NCI-H1694 (cell line): ENCODE measurements at regions not wholly inside any gene's neighbourhood (a gene's known extent, or its start where the extent isn't known, plus 50 kb on each side); places are given as distances from the start of the nearest gene placed in this dataset.
"Not testable (repeated sequence)": the region's sequence is repeated elsewhere in the genome, so short reads cannot be mapped to it uniquely, and the experiment has no call there.

ENCODE experiments used
- DNase-seq: peaks from one replicate; lab custom pipeline; 2025; lab: John Stamatoyannopoulos, UW

DNA sequence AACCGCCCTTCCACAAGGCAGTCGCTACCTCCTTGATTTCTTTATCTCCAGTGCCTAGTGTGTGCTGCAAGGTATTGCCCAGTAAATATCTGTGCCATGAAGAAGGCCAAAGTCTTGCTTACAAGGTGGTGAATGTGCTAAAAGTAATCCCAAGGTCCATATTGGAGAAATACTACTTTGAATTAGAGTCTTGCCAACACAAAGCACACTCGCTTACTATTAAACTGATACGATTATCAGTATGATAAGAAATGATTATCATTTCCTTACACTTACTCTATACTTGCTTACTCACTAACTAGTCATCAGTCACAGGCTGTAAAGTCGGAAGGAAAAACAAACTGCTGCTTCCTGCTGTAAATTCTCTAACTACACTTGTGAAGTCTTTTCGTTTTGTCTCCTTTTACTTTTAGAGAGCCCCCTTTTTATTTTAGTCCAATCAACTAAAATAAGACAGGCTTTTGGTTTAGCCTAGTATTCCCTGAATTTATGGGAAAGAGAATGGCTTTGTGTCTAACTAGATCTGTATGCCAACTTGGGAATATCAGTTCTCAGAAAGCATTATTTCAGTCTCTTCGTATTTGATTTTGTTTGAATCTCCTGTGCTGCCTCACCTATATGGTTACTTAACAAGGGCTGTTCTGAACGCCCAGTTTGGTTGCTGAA, 107.1 kb upstream of the TSC22D2 start:
- DNase-seq, result no peak

DNA sequence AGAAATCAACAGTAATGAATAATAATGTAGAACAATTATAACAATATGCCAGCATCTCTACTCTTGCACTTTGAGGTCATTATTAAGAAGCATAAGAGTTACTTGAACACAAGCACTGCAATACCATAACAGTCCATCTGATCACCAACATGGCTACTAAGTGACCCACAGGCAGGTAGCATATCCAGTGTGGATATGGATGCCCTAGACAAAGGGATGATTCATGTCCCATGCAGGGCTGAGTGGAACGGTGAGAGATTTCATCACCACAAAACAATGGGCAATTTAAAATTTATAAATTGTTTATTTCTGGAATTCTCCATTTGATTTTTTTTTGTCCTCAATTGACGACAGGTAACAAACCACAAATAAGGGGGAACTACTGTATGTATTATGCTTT, 107.7 kb upstream of the TSC22D2 start:
- no peak for DNase-seq

DNA sequence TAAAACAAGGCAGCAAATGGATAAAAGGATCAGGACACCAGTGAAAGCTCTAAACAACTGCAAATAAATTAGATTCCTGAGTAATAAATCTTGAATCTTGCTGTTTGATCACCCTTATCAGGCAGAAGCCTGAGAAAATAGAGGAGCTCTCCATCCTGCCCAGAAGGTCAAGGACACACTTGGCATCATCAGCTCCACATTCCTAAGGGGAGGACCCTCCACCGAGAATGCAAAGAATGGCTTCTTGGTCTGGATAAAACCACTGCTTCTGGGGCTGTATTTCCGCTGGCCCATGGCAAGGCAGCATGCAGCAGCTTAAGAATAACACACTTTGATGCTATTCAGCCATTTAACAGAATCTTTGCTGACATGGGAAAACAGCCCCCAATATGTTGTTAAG, 108.9 kb upstream of the TSC22D2 start:
- DNase-seq, result no peak

DNA sequence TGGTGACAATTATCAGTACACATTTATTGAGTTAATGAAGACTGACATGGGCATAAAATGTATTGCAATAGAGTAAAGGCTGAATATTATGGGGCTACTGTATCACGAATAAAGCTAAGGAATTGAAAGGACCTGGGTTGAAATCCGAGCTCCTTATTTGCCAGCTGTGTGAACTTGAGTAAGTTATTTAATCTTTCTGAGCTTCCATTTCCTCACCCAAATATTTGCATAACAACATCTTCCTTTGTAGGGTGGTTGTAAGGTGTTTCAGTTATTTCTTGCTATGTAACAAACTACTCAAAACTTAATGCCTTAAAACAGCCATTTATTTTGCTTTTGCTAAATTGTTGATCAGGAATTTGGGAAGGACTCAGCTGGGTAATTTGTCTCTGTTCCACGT, 111.1 kb upstream of the TSC22D2 start:
- no peak for DNase-seq

DNA sequence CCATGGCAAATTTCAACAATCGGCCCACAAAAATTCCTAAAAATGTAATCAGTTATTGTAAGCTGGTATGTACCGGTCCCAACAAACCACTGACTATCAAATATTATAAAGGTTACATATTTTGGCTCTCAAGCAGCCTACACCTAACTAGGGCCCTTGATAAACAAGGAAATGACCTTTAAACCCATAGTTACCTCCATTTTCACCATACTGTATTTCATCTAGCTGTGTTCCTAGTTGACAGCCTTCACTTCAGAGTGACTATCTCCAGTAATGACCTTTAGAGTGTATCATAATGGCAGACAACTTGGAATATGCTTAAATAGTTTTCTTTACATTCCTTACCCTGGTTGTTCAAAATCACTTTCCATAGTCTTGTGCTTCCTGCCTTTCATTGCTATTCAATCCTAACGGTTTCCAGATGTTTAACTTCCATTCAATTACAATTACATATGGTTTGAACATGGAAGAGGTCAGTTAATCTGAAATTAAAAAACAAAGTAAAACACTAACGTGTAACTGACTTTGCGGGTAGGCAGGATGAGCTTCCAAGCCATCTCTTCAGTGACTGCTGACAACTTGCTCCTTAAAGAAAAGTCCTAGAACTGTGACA, 111.9 kb upstream of the TSC22D2 start:
- no peak for DNase-seq

DNA sequence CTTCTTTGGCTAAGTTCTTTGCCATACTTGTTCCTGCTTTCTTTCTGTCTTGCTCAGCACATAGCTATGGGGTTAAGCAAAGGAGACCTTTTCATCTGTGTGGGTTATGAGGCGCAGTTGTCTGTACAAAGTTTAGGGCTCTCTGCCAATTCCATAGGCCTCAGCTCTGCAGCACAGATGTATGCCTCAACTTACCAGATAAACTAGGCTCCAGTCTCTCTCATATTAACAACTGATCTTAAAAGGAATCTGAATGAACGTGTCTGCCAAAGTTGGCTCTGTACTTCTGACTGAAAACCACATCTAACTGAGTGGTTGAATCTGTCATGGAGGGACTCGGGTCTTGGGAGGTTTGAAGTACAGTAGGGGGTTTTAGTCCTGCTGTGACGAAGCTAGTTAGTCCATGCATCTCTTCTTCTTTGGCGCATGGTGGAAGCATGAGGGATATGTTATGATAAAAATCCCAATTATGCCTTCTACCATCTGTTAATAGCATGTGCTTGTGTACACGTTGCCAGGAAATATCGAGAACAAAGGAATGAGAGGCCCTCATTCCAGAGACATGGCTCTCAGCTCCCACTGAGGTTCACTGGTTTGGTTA, 114.6 kb upstream of the TSC22D2 start:
- peak; percentile 72 for DNase-seq

DNA sequence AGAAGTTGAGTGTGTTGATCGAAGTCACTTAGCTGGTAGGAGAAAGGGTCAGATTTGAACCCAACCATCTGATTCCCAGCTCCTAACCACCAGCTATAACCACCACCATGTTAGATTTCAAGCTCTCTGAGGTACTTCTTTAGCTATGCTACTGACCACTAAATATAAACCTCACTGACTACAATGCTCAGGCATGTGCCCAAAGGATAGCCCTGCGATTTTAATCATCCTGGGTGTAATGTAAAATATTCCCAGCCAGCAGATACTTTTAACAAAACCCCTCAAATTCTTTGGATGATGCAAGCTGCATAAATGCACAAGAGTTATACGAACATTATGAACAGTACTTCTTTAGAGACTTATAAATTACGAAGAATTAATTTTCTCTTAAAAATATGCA, 115.2 kb upstream of the TSC22D2 start:
- DNase-seq, result no peak

DNA sequence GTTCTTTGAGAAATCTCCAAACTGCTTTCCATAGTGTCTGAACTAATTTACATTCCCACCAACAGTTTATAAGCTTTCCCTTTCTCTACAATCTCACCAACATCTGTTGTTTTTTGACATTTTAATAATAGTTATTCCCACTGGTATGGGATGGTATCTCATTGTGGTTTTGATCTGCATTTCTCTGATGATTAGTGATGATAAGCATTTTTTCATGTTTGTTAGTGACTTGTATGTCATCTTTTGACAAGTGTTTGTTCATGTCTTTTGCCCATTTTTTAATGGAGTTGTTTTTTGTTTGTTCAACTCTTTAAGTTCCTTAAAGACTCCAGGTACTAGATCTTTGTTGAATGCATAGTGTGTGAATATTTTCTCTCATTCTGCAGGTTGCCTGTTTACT, 116.6 kb upstream of the TSC22D2 start:
- no peak for DNase-seq

DNA sequence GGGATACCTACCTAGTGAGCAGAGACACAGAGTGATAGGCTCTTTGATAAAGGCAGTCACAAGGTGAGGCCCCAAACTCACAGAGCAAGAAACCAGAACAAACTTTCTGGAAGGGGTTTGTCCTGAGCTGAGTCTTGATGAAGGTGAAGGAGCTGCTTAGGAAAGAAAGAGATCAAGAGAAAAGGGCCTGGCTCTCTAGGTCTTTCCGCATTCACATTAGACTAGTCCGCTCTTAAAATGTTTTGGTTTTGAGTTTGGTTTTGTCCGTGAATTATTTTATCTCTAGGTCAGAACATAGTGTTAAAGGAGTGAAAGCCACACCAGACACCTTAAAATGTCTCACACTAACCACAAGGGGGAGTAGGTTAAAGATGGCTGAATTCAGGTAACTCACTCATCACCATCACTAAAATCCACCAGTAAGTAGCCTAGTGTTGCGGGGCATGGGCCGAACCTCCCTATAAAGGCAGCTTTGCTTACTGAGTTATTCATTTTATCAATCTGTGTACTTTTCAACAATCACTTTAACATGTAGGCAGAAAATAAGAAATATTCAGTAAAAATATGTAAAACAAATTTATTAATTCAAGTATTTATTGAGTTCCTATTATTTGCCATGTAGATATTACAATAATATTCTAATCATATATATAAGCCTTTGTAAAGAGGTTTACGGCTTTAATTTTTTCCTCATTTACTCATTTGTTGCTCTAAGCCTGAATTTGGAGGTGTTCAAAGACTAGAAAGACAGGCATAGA, 121.5 kb upstream of the TSC22D2 start:
- DNase-seq, result peak; percentile 9

DNA sequence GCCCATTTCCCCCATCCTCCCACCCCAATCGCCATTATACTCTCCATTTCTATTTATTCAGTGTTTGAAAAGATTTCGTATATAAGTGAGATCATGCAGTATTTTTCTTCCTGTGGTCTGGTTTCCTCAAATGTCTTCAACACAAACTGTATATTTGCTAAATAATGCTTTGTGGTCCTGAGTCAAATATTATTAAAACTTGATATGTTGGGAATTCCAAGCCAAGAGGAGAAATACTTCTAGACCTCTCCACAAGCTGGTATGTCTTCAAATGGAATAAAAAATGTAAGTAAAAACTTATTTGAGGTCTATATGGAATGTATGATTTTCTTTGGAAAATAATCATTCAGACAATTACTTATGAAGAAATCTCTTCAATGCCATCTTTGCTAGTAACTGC, 122.5 kb upstream of the TSC22D2 start:
- DNase-seq, result no peak

DNA sequence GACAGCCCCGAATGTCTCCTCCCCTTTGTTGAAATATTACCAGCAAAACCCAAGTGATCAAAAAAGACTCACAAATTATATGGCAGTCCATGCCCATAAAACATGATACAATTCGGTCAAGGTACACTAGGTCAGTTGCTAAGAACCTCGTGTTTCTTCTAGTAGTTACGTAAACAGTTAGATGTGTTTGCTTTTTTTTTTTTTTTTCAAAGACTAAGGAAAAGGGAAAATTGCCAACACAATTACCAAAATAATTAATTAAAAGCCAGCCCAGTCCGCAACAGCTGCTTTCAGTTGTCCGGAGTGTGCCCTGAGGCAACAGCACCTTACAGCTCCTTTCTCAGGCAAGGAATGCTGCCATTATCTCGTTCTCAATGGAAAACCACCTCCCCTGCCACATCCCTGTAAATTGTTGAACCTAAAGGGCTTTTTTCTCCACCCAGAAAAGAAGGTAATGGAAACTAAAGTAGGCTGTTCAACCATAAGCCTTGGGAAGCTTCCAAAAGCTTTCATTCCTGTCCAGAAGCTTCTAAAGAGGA, 129.2 kb upstream of the TSC22D2 start:
- no peak for DNase-seq

DNA sequence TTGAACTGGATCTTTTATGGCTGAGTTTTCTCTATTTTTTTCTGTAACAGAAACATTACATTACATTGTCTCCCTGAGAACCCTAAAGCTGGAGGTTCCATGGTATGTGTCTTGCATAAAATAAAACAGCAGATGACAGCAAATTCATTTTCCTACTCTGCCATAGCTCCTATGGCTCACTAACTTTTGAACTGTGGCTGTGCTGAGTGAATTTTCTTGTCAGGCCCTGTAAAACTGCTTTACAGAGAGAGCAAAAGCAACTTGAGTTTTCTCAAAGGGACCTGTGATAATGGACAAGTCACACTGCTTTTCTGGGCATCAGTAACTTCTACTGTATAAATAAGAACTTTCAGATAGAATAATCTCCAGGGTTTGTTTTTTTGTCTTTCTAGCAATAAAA, 129.9 kb upstream of the TSC22D2 start:
- no peak for DNase-seq

DNA sequence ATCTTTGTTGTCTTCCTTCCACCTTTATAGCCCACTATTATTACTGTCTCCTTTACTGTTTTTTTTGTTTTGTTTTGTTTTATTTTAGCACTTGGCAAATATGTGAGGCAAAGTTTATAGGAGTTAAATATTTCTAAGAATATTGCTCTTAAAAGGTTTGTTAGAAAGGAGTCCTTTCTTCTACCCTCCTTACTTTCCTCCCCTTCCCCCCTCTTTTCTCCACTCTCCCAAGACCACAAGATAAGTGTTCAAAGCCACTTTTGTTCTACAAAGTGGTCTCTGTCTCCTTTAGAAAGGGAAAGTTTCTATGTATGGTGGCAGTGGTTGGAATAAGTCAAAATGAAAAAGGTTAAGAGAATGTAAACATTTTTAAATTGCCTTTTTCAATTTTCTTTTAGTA, 130.7 kb upstream of the TSC22D2 start:
- no peak for DNase-seq

DNA sequence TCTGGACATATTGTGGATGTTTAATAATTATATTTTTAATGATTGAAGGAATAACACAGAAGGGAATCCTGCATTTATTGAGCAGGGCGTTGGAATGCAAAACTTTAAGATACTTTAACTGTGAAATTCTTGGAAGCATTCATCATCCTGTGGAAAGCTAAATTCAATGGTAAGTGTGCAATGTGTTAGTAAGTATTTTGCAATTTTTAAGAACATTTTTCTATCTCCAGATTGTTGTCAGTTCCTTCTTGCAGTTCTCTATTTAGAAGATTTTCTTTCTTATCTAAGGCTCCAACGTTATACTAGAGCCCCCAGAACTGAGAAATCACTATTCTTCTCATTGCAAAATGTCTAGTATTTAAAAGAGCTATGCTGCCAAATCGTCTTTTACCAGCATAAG, 132.2 kb upstream of the TSC22D2 start:
- DNase-seq, result no peak

DNA sequence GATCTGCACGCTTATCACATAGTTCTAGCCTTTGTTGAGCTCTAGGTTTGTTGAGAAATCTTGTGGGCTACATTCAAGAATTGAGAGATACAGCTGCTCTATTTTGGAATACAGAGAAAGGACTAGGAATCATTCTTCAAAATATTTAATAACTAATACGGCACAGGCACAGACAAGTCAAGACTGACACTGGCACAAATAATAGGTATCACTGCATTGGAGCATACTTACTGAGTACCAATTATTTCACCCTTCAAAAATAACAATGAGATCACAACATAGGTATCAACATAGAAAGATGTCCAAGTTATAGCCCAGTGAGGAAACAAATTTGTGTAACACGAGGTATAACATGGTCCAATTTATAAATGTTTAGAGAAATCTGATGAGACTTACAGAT, 133.7 kb upstream of the TSC22D2 start:
- DNase-seq, result no peak

DNA sequence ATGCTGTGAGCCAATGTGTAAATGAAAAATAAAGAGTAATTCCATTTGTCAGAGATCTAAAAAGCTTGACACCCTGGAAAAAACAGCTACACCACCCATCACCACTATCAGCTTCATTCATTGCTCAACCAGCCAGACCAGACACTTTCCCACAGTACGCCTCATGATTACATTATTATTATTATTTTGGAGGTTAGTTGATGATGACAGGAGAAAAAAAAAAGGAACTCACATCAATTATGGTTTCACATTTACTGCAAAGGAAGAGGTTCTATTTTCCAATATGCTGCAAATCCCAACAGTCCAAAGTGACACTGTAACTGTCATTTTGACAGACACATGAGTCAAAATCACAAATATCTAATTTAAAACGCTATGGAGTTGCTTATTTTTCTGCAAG, 134.7 kb upstream of the TSC22D2 start:
- no peak for DNase-seq

DNA sequence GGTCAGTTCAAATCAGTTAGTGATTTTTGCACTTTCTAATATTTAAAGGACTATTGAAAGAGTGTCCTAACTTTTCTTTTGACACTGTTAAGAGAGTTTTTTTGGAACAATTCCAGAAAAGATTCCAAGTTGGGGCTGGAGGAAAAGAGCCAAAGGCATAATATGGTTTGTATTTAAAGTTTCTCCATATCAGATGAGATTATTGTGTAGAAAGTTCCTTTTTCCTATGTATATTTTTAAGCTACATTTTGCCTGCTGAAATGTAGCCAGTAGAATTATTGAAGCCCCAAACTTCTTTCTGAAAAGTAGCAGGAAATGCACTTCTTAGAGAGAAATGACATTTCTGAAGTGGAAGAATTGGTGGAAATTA, 136.5 kb upstream of the TSC22D2 start:
- no peak for DNase-seq

DNA sequence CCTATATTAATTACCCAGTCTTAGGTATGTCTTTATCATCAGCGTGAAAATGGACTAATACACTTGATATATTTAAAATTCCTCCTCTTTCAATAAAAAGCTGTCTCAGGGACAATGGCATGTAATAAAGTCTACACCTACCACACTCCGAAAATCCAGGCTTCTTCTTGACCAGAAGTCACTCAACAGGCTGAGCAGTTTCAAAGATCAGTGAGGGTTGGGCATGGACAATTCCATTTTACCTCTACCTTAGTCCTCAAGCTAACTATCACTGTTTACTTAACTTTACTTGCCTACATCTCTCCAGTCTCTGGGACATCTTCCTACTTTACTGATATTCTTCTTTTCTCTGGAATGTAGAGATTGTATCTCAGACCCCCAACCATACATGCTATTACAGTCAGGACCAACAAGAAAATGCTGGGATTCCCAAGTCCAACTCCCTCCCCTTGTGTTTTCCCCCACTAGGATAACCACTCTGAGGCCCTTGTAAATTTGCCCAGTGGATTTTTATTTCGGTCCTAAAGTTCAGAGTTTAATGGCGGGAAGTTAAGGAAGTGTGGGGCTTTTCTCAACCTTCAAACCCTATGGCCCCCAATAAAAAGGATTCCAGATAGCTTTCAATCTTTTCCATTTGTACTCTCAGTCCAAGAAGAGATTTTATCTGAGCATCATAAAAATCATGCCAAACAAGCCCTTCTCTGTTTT, 137.1 kb upstream of the TSC22D2 start:
- DNase-seq, result no peak

DNA sequence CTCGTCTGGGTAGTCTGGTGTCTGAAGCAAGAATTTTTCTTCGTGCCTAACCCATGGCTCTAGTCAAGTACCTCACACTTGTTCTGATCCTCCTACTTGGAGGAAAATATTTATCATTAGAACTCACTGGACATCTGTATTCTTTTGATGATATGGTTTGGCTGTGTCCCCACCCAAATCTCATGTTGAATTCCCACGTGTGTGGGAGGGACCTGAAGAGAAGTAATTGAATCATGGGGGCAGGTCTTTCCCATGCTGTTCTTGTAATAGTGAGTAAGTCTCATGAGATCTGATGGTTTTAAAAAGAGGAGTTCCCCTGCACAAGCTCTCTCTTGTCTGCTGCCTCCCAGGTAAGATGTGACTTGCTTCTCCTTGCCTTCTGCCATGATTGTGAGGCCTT, 137.7 kb upstream of the TSC22D2 start:
- DNase-seq, result not testable (repeated sequence)

DNA sequence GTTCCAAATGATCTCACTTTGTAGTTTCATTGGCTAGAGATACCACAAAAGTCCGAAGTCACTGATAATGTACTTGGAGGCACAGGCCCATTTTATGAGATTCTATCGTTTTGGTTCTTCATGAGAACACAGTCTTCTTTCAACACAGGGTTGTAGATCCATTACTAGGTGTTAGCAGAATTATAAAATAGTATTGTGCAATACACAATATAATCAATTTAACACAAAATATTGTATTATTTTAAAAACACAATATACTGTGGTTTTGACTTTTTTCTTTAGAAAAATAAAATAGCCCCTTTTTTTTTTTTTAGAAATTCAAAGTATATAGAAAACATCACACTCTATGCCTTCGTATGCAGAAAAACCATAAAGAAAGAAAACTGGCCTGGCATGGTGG, 138.6 kb upstream of the TSC22D2 start:
- no peak for DNase-seq

DNA sequence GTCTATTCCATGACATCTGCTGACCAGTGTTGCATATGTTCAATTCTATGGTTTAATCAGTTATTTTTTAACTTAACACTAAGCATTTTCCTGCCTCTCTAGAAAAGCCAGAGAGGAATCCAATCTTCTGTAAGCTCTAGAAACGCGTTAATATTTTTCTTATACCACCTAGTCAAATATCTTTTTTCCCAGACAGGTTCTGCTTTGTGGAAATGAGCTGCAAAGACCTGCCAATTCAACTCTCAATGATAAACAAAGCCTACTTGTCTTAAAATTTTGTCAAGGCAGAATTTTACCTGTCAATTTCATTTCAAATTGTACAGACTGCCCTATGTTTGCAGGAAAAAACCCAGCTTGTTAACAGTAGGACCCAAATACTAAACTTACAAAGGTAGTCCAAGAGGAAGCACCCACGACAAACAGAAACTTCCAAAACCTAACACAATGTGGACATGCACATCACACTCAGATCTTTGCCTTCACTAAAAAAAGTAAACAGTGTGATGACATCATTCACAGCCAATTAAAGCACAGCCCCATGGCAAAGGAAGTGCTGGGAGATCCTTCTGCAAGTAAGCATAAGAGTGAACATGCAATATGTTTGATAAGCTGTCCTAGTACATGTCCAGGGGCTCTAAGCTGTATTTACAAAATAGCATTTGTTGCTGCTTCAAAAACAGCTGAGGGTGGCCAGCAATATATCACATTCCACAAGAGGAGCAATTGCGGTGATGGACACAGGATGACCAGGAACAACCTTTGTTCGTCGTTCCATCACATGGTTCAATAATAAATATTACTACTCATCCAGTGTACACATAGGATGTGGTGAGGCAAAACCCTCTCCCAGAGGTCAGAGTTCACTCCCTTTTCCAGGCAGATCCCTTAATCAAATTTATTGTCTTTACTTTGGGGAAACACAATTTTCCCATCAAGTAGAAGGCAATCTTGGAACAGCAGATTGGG, 139.4 kb upstream of the TSC22D2 start:
- DNase-seq, result no peak
